ENCODE measurements at regions not wholly inside any gene's neighbourhood (a gene's known extent, or its start where the extent isn't known, plus 50 kb on each side); places are given as distances from the start of the nearest gene placed in this dataset.

- no peak for TF ChIP-seq CTCF (IDR thresholded peaks at IDR 0.05; ENCODE audit: control insufficient read depth, extremely low read depth, insufficient read depth)
- DNase-seq (ENCODE audit: low read depth): no peak
- no peak overlapping the region for H3K4me3 ChIP-seq (ENCODE audit: low read depth, low read length)
Observed at GRCh38 chr16:26247063-26247462, 555.3 kb downstream of the HS3ST4 start.

GRCh38 chr16:26252598-26252997 lies 560.8 kb downstream of the HS3ST4 start:
- DNase-seq (ENCODE audit: low read depth): no peak
- no peak overlapping the region for H3K4me3 ChIP-seq (ENCODE audit: low read depth, low read length)
- no peak for TF ChIP-seq CTCF (IDR thresholded peaks at IDR 0.05; ENCODE audit: control insufficient read depth, extremely low read depth, insufficient read depth)

- no peak overlapping the region for H3K4me3 ChIP-seq (ENCODE audit: low read depth, low read length)
- no peak for TF ChIP-seq CTCF (IDR thresholded peaks at IDR 0.05; ENCODE audit: control insufficient read depth, extremely low read depth, insufficient read depth)
- no peak for DNase-seq (ENCODE audit: low read depth)
Observed at GRCh38 chr16:26261621-26262020, 569.9 kb downstream of the HS3ST4 start.

- no peak for DNase-seq (ENCODE audit: low read depth)
Observed at GRCh38 chr16:26263406-26263805, 571.6 kb downstream of the HS3ST4 start.

GRCh38 chr16:26267641-26268040 lies 575.9 kb downstream of the HS3ST4 start:
- DNase-seq (ENCODE audit: low read depth): no peak
- no peak for TF ChIP-seq CTCF (IDR thresholded peaks at IDR 0.05; ENCODE audit: control insufficient read depth, extremely low read depth, insufficient read depth)
- H3K4me3 ChIP-seq (ENCODE audit: low read depth, low read length): no peak overlapping the region

More at GRCh38 chr16:26263406-26263805, 571.6 kb downstream of the HS3ST4 start:
- TF ChIP-seq CTCF (IDR thresholded peaks at IDR 0.05; ENCODE audit: control insufficient read depth, extremely low read depth, insufficient read depth): no peak
- no peak overlapping the region for H3K4me3 ChIP-seq (ENCODE audit: low read depth, low read length)

GRCh38 chr16:26269673-26270072 lies 577.9 kb downstream of the HS3ST4 start:
- TF ChIP-seq CTCF (IDR thresholded peaks at IDR 0.05; ENCODE audit: control insufficient read depth, extremely low read depth, insufficient read depth): no peak
- DNase-seq (ENCODE audit: low read depth): no peak
- no peak overlapping the region for H3K4me3 ChIP-seq (ENCODE audit: low read depth, low read length)

GRCh38 chr16:26273607-26274006 lies 581.8 kb downstream of the HS3ST4 start:
- no peak for DNase-seq (ENCODE audit: low read depth)
- no peak for TF ChIP-seq CTCF (IDR thresholded peaks at IDR 0.05; ENCODE audit: control insufficient read depth, extremely low read depth, insufficient read depth)
- H3K4me3 ChIP-seq (ENCODE audit: low read depth, low read length): no peak overlapping the region
